K562 (cell line): ENCODE measurements at regions not wholly inside any gene's neighbourhood (a gene's known extent, or its start where the extent isn't known, plus 50 kb on each side); places are given as distances from the start of the nearest gene placed in this dataset.

Source experiments
- ATAC-seq: fragments of 200-7000 bp; cut with Tn5 transposase; 3 replicates; pipeline ENCODE4 v1.9.1; 2020; ENCODE audit warnings: moderate library complexity
- BruUV-seq: library from RNA; stranded (reverse); fragments of 400-500 nt; replicated peaks from 2 replicates; lab custom pipeline; 2021; lab: Mats Ljungman, UMichigan
- CTCF ChIA-PET: fragments of 300-600 bp; formaldehyde crosslinking; extraction: SDS; loops from one replicate; lab custom pipeline; 2021; ENCODE audit warnings: low intra/inter-chr PET ratio; lab: Yijun Ruan, JAX
- POLR2A ChIA-PET: fragments of 300-600, 350-650 bp; sonication (Branson Sonifier 250); formaldehyde crosslinking; extraction: SDS; loops from one replicate; lab custom pipeline; 2021; ENCODE audit warnings: antibody characterized with exemption, inconsistent platforms; lab: Yijun Ruan, JAX
- DNase-seq, 4 experiments: peaks; one replicate each; pipeline versions ENCODE4 v3.0.0 to v3.0.0-alpha.2; 2011 to 2018; ENCODE audit warnings: low spot score in 3 of 4, mixed read lengths in 3 of 4; ENCODE audit errors: extremely low read depth in 1 of 4
- FAIRE-seq: peaks from 2 replicates; lab custom pipeline; 2011; peaks lifted over from hg19 to GRCh38; lab: Jason Lieb, UNC
- H2AFZ ChIP-seq: 2 replicates; pipeline ENCODE4 v1.6.0; 2011; ENCODE audit warnings: low read depth, low read length, control low read depth, inconsistent platforms
- H3K27ac ChIP-seq: fragments of 200-600 bp; 3 replicates; pipeline ENCODE4 v1.8.0; 2011; ENCODE audit warnings: low read depth, mild to moderate bottlenecking, control low read depth, inconsistent platforms, low read length, moderate library complexity, mixed read lengths; ENCODE audit errors: extremely low read depth
- H3K27me3 ChIP-seq, 2 experiments: fragments of 300-600 bp in 1 of 2; 2 replicates in 1 of 2; 3 replicates in 1 of 2; pipeline versions ENCODE4 v1.6.0 to v1.8.0; 2011; ENCODE audit warnings: inconsistent platforms in 2 of 2, low read length in 2 of 2, mild to moderate bottlenecking in 1 of 2, mixed read lengths in 1 of 2, moderate library complexity in 1 of 2; ENCODE audit not compliant: control insufficient read depth in 2 of 2, insufficient read depth in 2 of 2
- H3K36me3 ChIP-seq: fragments of 300-600 bp; 3 replicates; pipeline ENCODE4 v1.8.0; 2011; ENCODE audit warnings: mild to moderate bottlenecking, low read length, inconsistent platforms; ENCODE audit not compliant: control insufficient read depth, insufficient read depth
- H3K4me1 ChIP-seq, 2 experiments: fragments of 200-600 bp in 1 of 2; replicated peaks in 1 of 2; 2 replicates in 1 of 2; 3 replicates in 1 of 2; pipeline versions ENCODE4 v1.5.1 to v1.8.0; 2011; ENCODE audit warnings: inconsistent platforms in 2 of 2, low read length in 2 of 2, mild to moderate bottlenecking in 1 of 2, mixed read lengths in 1 of 2, moderate library complexity in 1 of 2; ENCODE audit not compliant: control insufficient read depth in 2 of 2, insufficient read depth in 2 of 2
- H3K4me2 ChIP-seq: 2 replicates; pipeline ENCODE4 v1.6.1; 2011; ENCODE audit warnings: low read length, control low read depth, inconsistent platforms, mixed read lengths; ENCODE audit not compliant: insufficient read depth
- H3K4me3 ChIP-seq: fragments of 200-600 bp; sonication (generic), shearing (Covaris generic); 2 replicates; pipeline ENCODE4 v1.5.1; 2016; ENCODE audit warnings: control low read depth, inconsistent platforms
- H3K79me2 ChIP-seq: fragments of 200-600 bp; 3 replicates; pipeline ENCODE4 v1.8.0; 2011; ENCODE audit warnings: low read length, inconsistent platforms; ENCODE audit not compliant: control insufficient read depth, insufficient read depth
- H3K9ac ChIP-seq, 2 experiments: 2 replicates each; pipeline versions ENCODE4 v1.6.0 to v1.6.1; 2011; ENCODE audit warnings: low read depth in 2 of 2, low read length in 2 of 2, control low read depth in 1 of 2, inconsistent platforms in 1 of 2, mild to moderate bottlenecking in 1 of 2, mixed read lengths in 1 of 2; ENCODE audit not compliant: insufficient read depth in 1 of 2
- H3K9me1 ChIP-seq: one replicate; pipeline ENCODE4 v1.6.0; 2011; ENCODE audit warnings: inconsistent platforms, mild to moderate bottlenecking, low read length, moderate library complexity; ENCODE audit not compliant: control insufficient read depth, insufficient read depth
- H3K9me3 ChIP-seq: replicated peaks from 2 replicates; pipeline ENCODE4 v1.5.1; 2011; ENCODE audit warnings: low read depth, low read length, inconsistent platforms; ENCODE audit not compliant: control insufficient read depth, insufficient read depth
- H4K20me1 ChIP-seq: replicated peaks from 2 replicates; pipeline ENCODE4 v1.6.1; 2011; ENCODE audit warnings: low read length, inconsistent platforms, mixed read lengths; ENCODE audit not compliant: control insufficient read depth, insufficient read depth
- CC2D1A ChIP-seq: fragments of 450-650 bp; IDR thresholded peaks from 2 replicates; pipeline ENCODE4 v1.6.1; 2017; ENCODE audit warnings: mild to moderate bottlenecking
- GATAD2B ChIP-seq: fragments of 450-650 bp; IDR thresholded peaks from 2 replicates; pipeline ENCODE4 v1.6.1; 2017; ENCODE audit warnings: mild to moderate bottlenecking, borderline replicate concordance
- HCFC1 ChIP-seq: IDR thresholded peaks from 2 replicates; pipeline ENCODE4 v1.6.1; 2012; ENCODE audit warnings: low read depth, low read length, improper control_type of control experiment
- SP1 ChIP-seq: sonication (generic); formaldehyde crosslinking; IDR thresholded peaks from 2 replicates; pipeline ENCODE4 v1.8.1; 2022; ENCODE audit warnings: mild to moderate bottlenecking, missing genetic modification reagents
- ZFPM2 ChIP-seq: fragments of 250-450 bp; sonication (Bioruptor Pico); IDR thresholded peaks from 2 replicates; pipeline ENCODE4 v1.5.1; 2022; ENCODE audit warnings: mild to moderate bottlenecking
- ZNF274 ChIP-seq: IDR thresholded peaks from 2 replicates; pipeline ENCODE4 v1.6.1; 2011; ENCODE audit warnings: low read depth, mild to moderate bottlenecking, low read length, moderate library complexity, borderline replicate concordance
- ZNF41 ChIP-seq: fragments of 250-450 bp; sonication (Bioruptor Pico); conservative IDR thresholded peaks from 2 replicates; pipeline ENCODE4 v1.4.0; 2020; ENCODE audit warnings: mild to moderate bottlenecking
- WGBS: fragments of 100-300 bp; shearing (Covaris generic); methylation state at CpG from one replicate; pipeline ENCODE4 v1.1.6; 2016; ENCODE audit warnings: low coverage, mixed read lengths; ENCODE audit not compliant: insufficient coverage; ENCODE audit errors: missing lambda C conversion rate; 5-methylcytosine and 5-hydroxymethylcytosine counted together
- in situ Hi-C: fragments of 300-500 bp; cut with MboI; formaldehyde crosslinking; loops from 4 replicates; pipeline ENCODE4 v1.15.0; 2018; ENCODE audit warnings: inconsistent platforms, mixed read lengths
- intact Hi-C: fragments of 100-400 bp; cut with micrococcal nuclease; formaldehyde crosslinking; loops from 2 replicates; pipeline ENCODE4 v1.14.2; 2022
- TF ChIP-seq, protein P1 (sequence below): fragments of 250-450 bp; sonication (Bioruptor Pico); IDR thresholded peaks from 2 replicates; pipeline ENCODE4 v1.8.0; 2021; ENCODE audit warnings: borderline replicate concordance, mild to moderate bottlenecking, moderate library complexity; ENCODE audit not compliant: poor library complexity, severe bottlenecking
- TF ChIP-seq, protein P2 (sequence below): fragments of 200-600 bp; sonication (generic); IDR thresholded peaks from one replicate; pipeline ENCODE4 v1.6.1; 2012; ENCODE audit warnings: mild to moderate bottlenecking, low read depth, low read length, inconsistent platforms

DNA sequence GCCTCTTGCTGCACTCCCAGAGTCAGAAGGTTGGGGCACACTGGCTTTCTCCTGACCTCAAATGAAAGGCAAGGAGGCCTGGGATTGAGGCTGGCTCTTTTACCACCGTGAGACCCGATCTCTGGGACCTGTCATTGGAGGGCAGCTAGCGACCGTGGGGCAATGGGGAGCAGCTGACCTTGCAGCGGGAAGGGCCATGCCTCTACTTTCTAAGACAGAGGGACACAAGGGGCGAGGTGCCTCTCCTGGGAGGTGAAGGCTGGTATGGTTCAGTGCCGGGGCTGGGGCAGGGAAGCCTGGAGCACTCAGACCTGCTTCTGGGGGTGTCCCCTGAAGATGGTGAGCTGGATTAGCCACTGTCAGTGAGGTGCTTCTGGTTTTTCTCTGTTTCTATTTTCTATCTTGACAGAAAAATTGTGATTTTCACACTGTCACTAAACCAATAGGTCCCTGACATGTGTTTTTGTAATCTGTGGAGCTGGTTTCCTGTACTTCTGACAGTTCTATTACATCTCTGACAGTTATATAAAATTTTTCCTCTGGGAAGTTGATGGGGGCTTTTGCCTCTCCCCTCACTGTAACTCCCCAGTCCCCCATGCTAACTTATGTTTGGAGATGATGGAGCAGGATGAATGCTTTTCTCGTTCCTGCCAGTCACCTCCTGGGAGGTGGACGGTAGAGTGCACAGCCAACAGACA, 340.8 kb downstream of the RPS24 start:
- Histone ChIP-seq H3K79me2 (no peaks in the 10 kb centered on the region), H2AFZ (no peak overlapping the region), H3K9ac (no peak overlapping the region), H3K4me3 (no peak overlapping the region), H3K36me3 (no peaks in the 10 kb centered on the region), H4K20me1 (no peaks in the 10 kb centered on the region; the same call in 1 of the 2 replicates), H3K4me1 (no peaks in the 10 kb centered on the region), H3K27ac (no peak overlapping the region), H3K9me3 (no peaks in the 10 kb centered on the region), H3K27me3 (peaks cover 0 to 14% of the 10 kb centered on the region in 2 experiments; a peak in 2 of 5 replicates), H3K4me2 (no peak overlapping the region), H3K9me1 (no peaks in the 10 kb centered on the region)
- ChIA-PET CTCF (no interaction called here), POLR2A (no interaction called here)
- WGBS: 0% methylated on average over 9 of the region's 9 CpGs
- in situ Hi-C loops: no loop called here
- BruUV-seq: no TSS peak
- ATAC-seq: no peak
- intact Hi-C loops: no loop called here
- DNase-seq: no peak
- FAIRE-seq: no peak
- TF ChIP-seq HCFC1: no peak
- TF ChIP-seq, protein P1, sequence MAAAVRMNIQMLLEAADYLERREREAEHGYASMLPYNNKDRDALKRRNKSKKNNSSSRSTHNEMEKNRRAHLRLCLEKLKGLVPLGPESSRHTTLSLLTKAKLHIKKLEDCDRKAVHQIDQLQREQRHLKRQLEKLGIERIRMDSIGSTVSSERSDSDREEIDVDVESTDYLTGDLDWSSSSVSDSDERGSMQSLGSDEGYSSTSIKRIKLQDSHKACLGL (CRISPR knock-in tag): no peak
- TF ChIP-seq ZNF41 (CRISPR knock-in tag): no peak
- TF ChIP-seq SP1: no peak
- TF ChIP-seq GATAD2B: no peak
- no peak for TF ChIP-seq ZFPM2
- TF ChIP-seq, protein P2, sequence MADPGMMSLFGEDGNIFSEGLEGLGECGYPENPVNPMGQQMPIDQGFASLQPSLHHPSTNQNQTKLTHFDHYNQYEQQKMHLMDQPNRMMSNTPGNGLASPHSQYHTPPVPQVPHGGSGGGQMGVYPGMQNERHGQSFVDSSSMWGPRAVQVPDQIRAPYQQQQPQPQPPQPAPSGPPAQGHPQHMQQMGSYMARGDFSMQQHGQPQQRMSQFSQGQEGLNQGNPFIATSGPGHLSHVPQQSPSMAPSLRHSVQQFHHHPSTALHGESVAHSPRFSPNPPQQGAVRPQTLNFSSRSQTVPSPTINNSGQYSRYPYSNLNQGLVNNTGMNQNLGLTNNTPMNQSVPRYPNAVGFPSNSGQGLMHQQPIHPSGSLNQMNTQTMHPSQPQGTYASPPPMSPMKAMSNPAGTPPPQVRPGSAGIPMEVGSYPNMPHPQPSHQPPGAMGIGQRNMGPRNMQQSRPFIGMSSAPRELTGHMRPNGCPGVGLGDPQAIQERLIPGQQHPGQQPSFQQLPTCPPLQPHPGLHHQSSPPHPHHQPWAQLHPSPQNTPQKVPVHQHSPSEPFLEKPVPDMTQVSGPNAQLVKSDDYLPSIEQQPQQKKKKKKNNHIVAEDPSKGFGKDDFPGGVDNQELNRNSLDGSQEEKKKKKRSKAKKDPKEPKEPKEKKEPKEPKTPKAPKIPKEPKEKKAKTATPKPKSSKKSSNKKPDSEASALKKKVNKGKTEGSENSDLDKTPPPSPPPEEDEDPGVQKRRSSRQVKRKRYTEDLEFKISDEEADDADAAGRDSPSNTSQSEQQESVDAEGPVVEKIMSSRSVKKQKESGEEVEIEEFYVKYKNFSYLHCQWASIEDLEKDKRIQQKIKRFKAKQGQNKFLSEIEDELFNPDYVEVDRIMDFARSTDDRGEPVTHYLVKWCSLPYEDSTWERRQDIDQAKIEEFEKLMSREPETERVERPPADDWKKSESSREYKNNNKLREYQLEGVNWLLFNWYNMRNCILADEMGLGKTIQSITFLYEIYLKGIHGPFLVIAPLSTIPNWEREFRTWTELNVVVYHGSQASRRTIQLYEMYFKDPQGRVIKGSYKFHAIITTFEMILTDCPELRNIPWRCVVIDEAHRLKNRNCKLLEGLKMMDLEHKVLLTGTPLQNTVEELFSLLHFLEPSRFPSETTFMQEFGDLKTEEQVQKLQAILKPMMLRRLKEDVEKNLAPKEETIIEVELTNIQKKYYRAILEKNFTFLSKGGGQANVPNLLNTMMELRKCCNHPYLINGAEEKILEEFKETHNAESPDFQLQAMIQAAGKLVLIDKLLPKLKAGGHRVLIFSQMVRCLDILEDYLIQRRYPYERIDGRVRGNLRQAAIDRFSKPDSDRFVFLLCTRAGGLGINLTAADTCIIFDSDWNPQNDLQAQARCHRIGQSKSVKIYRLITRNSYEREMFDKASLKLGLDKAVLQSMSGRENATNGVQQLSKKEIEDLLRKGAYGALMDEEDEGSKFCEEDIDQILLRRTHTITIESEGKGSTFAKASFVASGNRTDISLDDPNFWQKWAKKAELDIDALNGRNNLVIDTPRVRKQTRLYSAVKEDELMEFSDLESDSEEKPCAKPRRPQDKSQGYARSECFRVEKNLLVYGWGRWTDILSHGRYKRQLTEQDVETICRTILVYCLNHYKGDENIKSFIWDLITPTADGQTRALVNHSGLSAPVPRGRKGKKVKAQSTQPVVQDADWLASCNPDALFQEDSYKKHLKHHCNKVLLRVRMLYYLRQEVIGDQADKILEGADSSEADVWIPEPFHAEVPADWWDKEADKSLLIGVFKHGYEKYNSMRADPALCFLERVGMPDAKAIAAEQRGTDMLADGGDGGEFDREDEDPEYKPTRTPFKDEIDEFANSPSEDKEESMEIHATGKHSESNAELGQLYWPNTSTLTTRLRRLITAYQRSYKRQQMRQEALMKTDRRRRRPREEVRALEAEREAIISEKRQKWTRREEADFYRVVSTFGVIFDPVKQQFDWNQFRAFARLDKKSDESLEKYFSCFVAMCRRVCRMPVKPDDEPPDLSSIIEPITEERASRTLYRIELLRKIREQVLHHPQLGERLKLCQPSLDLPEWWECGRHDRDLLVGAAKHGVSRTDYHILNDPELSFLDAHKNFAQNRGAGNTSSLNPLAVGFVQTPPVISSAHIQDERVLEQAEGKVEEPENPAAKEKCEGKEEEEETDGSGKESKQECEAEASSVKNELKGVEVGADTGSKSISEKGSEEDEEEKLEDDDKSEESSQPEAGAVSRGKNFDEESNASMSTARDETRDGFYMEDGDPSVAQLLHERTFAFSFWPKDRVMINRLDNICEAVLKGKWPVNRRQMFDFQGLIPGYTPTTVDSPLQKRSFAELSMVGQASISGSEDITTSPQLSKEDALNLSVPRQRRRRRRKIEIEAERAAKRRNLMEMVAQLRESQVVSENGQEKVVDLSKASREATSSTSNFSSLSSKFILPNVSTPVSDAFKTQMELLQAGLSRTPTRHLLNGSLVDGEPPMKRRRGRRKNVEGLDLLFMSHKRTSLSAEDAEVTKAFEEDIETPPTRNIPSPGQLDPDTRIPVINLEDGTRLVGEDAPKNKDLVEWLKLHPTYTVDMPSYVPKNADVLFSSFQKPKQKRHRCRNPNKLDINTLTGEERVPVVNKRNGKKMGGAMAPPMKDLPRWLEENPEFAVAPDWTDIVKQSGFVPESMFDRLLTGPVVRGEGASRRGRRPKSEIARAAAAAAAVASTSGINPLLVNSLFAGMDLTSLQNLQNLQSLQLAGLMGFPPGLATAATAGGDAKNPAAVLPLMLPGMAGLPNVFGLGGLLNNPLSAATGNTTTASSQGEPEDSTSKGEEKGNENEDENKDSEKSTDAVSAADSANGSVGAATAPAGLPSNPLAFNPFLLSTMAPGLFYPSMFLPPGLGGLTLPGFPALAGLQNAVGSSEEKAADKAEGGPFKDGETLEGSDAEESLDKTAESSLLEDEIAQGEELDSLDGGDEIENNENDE: no peak
- TF ChIP-seq CC2D1A: no peak
- TF ChIP-seq ZNF274: no peak
